ENCODE measurements at regions not wholly inside any gene's neighbourhood (a gene's known extent, or its start where the extent isn't known, plus 50 kb on each side); places are given as distances from the start of the nearest gene placed in this dataset.

DNA sequence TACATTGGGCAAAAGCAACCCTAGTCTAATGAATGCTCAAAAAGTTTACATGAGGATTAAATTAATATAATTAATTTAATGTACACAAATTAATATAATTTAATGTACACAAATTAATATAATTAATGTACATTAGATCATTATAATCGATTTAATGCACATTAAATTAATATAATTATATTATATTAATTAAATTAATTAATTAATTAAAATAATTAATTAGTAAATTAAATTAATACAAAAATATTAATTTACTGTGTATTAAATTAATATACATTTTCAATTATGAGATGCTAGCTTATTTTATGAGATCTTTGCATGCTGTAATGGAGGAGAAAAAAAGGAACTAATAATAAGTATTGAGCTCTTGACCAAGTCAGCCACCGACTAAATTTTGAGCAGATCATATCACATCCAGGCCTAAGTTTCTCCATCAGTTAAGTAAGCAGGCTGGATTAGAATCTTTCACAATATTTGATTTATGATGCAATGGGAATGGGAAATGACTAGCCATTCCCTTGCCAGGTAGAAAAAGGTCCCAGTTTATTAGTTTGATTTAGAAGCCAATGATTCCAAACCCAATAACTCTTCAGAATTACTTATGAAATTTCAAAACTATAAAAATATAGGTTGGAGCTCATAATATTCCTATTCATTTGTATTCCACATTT, 533.4 kb upstream of the GRIA1 start:
- no peak for DNase-seq (ENCODE audit: low read depth, low spot score)
- ChIA-PET POLR2A (no interaction called here), CTCF (interaction anchor here (1.4 kb wide), 1 partner anchor 1008 kb away, joined by 4 read pairs; no protein-coding TSS in a partner anchor)
- Histone ChIP-seq H3K9me3 (ENCODE audit: control insufficient read depth, insufficient read depth, low read length) (0 out of 2 replicates have a peak, but pooled peaks cover 3% of the 10 kb centered on the region), H3K27me3 (ENCODE audit: control insufficient read depth, insufficient read depth, low read length) (no peaks in the 10 kb centered on the region), H3K4me3 (ENCODE audit: low read depth, low read length) (no peak overlapping the region), H3K27ac (ENCODE audit: low read depth, low read length) (no peak overlapping the region)
- TF ChIP-seq CTCF (IDR thresholded peaks at IDR 0.05; ENCODE audit: low read depth, low read length) = no peak

- peaks cover 3% of the 10 kb centered on the region; the same call in 1 of the 2 replicates for H3K9me3 ChIP-seq (ENCODE audit: control insufficient read depth, insufficient read depth, low read length)
- H3K27me3 ChIP-seq (ENCODE audit: control insufficient read depth, insufficient read depth, low read length) = no peaks in the 10 kb centered on the region
- DNase-seq (ENCODE audit: low read depth, low spot score) = no peak
- no peak overlapping the region for H3K27ac ChIP-seq (ENCODE audit: low read depth, low read length)
- no peak overlapping the region for H3K4me3 ChIP-seq (ENCODE audit: low read depth, low read length)
- ChIA-PET CTCF (no interaction called here), POLR2A (no interaction called here)
- no peak for TF ChIP-seq CTCF (IDR thresholded peaks at IDR 0.05; ENCODE audit: low read depth, low read length)
Observed at GRCh38 chr5:152978141-152978835, 512.2 kb upstream of the GRIA1 start.

DNA sequence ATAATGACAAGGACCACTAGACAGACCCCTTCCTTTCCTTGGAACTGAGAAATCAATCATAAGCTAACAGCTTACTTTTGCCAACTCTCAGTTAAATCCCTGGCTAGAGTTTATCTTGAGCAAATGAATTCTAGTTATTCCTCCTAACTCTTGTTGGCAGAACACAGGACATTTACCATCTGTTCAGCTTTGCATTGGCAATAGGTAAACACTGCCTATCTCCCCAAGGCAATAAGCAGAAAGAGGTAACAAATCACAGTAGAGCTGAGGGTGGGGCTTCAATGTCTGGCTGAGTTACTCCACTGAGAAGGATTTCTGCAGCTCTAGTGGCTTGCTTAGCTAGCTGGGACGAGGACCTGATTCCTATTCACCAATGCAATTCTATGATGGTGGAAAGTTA, 503.3 kb upstream of the GRIA1 start:
- CTCF ChIA-PET = no interaction called here
- POLR2A ChIA-PET = no interaction called here
- Histone ChIP-seq H3K9me3 (ENCODE audit: control insufficient read depth, insufficient read depth, low read length) (peaks cover 4% of the 10 kb centered on the region; the same call in 1 of the 2 replicates), H3K27ac (ENCODE audit: low read depth, low read length) (no peak overlapping the region), H3K4me3 (ENCODE audit: low read depth, low read length) (no peak overlapping the region), H3K27me3 (ENCODE audit: control insufficient read depth, insufficient read depth, low read length) (no peaks in the 10 kb centered on the region)
- TF ChIP-seq CTCF (IDR thresholded peaks at IDR 0.05; ENCODE audit: low read depth, low read length) = no peak
- no peak for DNase-seq (ENCODE audit: low read depth, low spot score)

- CTCF ChIA-PET = interaction anchor here (0.6 kb wide), 1 partner anchor 120 kb away, joined by 4 read pairs; no protein-coding TSS in a partner anchor
- no peak for TF ChIP-seq CTCF (IDR thresholded peaks at IDR 0.05; ENCODE audit: low read depth, low read length)
- no peak overlapping the region for H3K4me3 ChIP-seq (ENCODE audit: low read depth, low read length)
- H3K9me3 ChIP-seq (ENCODE audit: control insufficient read depth, insufficient read depth, low read length) = peaks cover 4% of the 10 kb centered on the region; the same call in 1 of the 2 replicates
- no peaks in the 10 kb centered on the region for H3K27me3 ChIP-seq (ENCODE audit: control insufficient read depth, insufficient read depth, low read length)
- no peak overlapping the region for H3K27ac ChIP-seq (ENCODE audit: low read depth, low read length)
- POLR2A ChIA-PET = no interaction called here
- no peak for DNase-seq (ENCODE audit: low read depth, low spot score)
Observed at GRCh38 chr5:152990217-152990616, 500.3 kb upstream of the GRIA1 start.

DNA sequence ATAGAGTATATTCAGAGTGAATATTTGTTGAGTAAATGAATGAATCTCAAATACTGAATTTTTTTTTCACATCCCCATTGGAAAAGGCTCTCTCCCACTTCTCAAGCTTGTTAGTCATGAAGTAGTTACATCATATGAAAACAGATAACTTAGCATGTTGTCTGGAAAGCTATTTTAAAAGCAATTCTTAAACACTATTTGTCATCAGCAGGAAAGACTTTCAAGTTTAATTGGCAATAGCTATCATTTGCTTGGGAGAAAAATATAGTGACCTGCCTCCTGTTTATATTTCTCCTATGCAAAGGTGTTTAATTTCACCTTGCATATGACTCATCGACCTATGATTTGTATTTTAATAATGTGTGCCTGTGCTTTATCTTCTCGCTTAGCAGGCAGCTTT, 499.8 kb upstream of the GRIA1 start:
- ChIA-PET POLR2A (no interaction called here), CTCF (no interaction called here)
- Histone ChIP-seq H3K27ac (ENCODE audit: low read depth, low read length) (no peak overlapping the region), H3K9me3 (ENCODE audit: control insufficient read depth, insufficient read depth, low read length) (peaks cover 4% of the 10 kb centered on the region; the same call in 1 of the 2 replicates), H3K4me3 (ENCODE audit: low read depth, low read length) (no peak overlapping the region), H3K27me3 (ENCODE audit: control insufficient read depth, insufficient read depth, low read length) (no peaks in the 10 kb centered on the region)
- no peak for DNase-seq (ENCODE audit: low read depth, low spot score)
- TF ChIP-seq CTCF (IDR thresholded peaks at IDR 0.05; ENCODE audit: low read depth, low read length) = no peak
